GM23338 (cell line): ENCODE measurements at regions not wholly inside any gene's neighbourhood (a gene's known extent, or its start where the extent isn't known, plus 50 kb on each side); places are given as distances from the start of the nearest gene placed in this dataset.
"Not testable (repeated sequence)": the region's sequence is repeated elsewhere in the genome, so short reads cannot be mapped to it uniquely, and the experiment has no call there.

ENCODE experiments used
- ATAC-seq: fragments of 200-7000 bp; cut with Tn5 transposase; 3 replicates; pipeline ENCODE4 v1.9.1; 2020
- DNase-seq: peaks from one replicate; pipeline ENCODE4 v3.0.0-alpha.2; 2015; ENCODE audit warnings: low spot score
- H2AFZ ChIP-seq: fragments of 200-600 bp; sonication (generic); 2 replicates; pipeline ENCODE4 v1.8.0; 2016; ENCODE audit warnings: antibody characterized with exemption, mild to moderate bottlenecking, moderate library complexity
- H3F3A ChIP-seq: fragments of 200-600 bp; sonication (generic); replicated peaks from 2 replicates; pipeline ENCODE4 v1.8.0; 2017; ENCODE audit warnings: antibody characterized with exemption, mixed run types, low read depth
- H3K27ac ChIP-seq: fragments of 200-600 bp; sonication (generic); 2 replicates; pipeline ENCODE4 v1.6.1; 2016; ENCODE audit warnings: low read depth
- H3K27me3 ChIP-seq: fragments of 200-600 bp; sonication (generic); 2 replicates; pipeline ENCODE4 v1.8.0; 2016; ENCODE audit warnings: mild to moderate bottlenecking, mixed run types, moderate library complexity; ENCODE audit not compliant: insufficient read depth
- H3K36me3 ChIP-seq: fragments of 200-600 bp; sonication (generic); 2 replicates; pipeline ENCODE4 v1.8.0; 2016; ENCODE audit warnings: mild to moderate bottlenecking; ENCODE audit not compliant: insufficient read depth
- H3K4me1 ChIP-seq: fragments of 200-600 bp; sonication (generic); 2 replicates; pipeline ENCODE4 v1.8.0; 2016; ENCODE audit warnings: mild to moderate bottlenecking, moderate library complexity; ENCODE audit not compliant: insufficient read depth
- H3K4me2 ChIP-seq: fragments of 200-600 bp; sonication (generic); 2 replicates; pipeline ENCODE4 v1.7.1; 2017; ENCODE audit warnings: mixed run types
- H3K4me3 ChIP-seq: fragments of 200-600 bp; sonication (generic); 2 replicates; pipeline ENCODE4 v1.6.1; 2016; ENCODE audit warnings: mixed run types
- H3K79me2 ChIP-seq: fragments of 200-600 bp; sonication (generic); replicated peaks from 2 replicates; pipeline ENCODE4 v1.8.0; 2017; ENCODE audit warnings: mild to moderate bottlenecking; ENCODE audit not compliant: insufficient read depth
- H3K9me2 ChIP-seq: fragments of 200-600 bp; sonication (generic); 2 replicates; pipeline ENCODE4 v1.8.0; 2017; ENCODE audit not compliant: insufficient read depth
- H4K20me1 ChIP-seq: fragments of 200-600 bp; sonication (generic); replicated peaks from 2 replicates; pipeline ENCODE4 v1.8.0; 2017; ENCODE audit warnings: mild to moderate bottlenecking; ENCODE audit not compliant: insufficient read depth
- H3K27ac Mint-ChIP-seq: 2 replicates; pipeline ENCODE4 v1.8.0; 2020; ENCODE audit warnings: inconsistent platforms, mild to moderate bottlenecking, moderate library complexity, mixed read lengths
- H3K27me3 Mint-ChIP-seq: 3 replicates; pipeline ENCODE4 v1.8.0; 2022; ENCODE audit warnings: low read depth, mild to moderate bottlenecking, moderate library complexity, mixed read lengths, inconsistent platforms; ENCODE audit not compliant: insufficient read depth, poor library complexity
- H3K36me3 Mint-ChIP-seq: 3 replicates; pipeline ENCODE4 v1.8.0; 2021; ENCODE audit warnings: low read depth, mild to moderate bottlenecking, inconsistent platforms, moderate library complexity, mixed read lengths
- H3K4me1 Mint-ChIP-seq: 3 replicates; pipeline ENCODE4 v1.8.0; 2020; ENCODE audit warnings: mild to moderate bottlenecking, inconsistent platforms, mixed read lengths
- H3K4me3 Mint-ChIP-seq: 3 replicates; pipeline ENCODE4 v1.8.0; 2021; ENCODE audit warnings: moderate library complexity, mild to moderate bottlenecking, inconsistent platforms, mixed read lengths
- H3K9me3 Mint-ChIP-seq: 3 replicates; pipeline ENCODE4 v1.8.0; 2020; ENCODE audit warnings: moderate library complexity, mild to moderate bottlenecking, inconsistent platforms, mixed read lengths
- NANOG ChIP-seq: IDR thresholded peaks from 2 replicates; pipeline ENCODE4 v1.6.1; 2016; ENCODE audit warnings: antibody characterized with exemption, borderline replicate concordance
- POLR2AphosphoS5 ChIP-seq: IDR thresholded peaks from 2 replicates; pipeline ENCODE4 v1.6.1; 2016; ENCODE audit warnings: antibody characterized with exemption, low read depth
- STAT1 ChIP-seq: IDR thresholded peaks from one replicate; pipeline ENCODE4 v1.6.1; 2016; ENCODE audit warnings: antibody characterized with exemption; ENCODE audit not compliant: unreplicated experiment
- ZNF114 ChIP-seq: fragments of 250-450 bp; sonication (Bioruptor Pico); IDR thresholded peaks from 2 replicates; pipeline ENCODE4 v1.5.0; 2020; ENCODE audit warnings: mild to moderate bottlenecking, moderate library complexity
- ZNF331 ChIP-seq: fragments of 250-450 bp; sonication (Bioruptor Pico); IDR thresholded peaks from 2 replicates; pipeline ENCODE4 v1.5.0; 2020; ENCODE audit warnings: low read depth, mild to moderate bottlenecking, moderate library complexity
- TF ChIP-seq, protein P1 (sequence below): fragments of 250-450 bp; sonication (Bioruptor Pico); IDR thresholded peaks from 2 replicates; pipeline ENCODE4 v1.5.0; 2020; ENCODE audit warnings: mild to moderate bottlenecking, moderate library complexity
- TF ChIP-seq, protein P2 (sequence below): IDR thresholded peaks from one replicate; pipeline ENCODE4 v1.6.1; 2018; ENCODE audit warnings: antibody characterized with exemption; ENCODE audit not compliant: unreplicated experiment

DNA sequence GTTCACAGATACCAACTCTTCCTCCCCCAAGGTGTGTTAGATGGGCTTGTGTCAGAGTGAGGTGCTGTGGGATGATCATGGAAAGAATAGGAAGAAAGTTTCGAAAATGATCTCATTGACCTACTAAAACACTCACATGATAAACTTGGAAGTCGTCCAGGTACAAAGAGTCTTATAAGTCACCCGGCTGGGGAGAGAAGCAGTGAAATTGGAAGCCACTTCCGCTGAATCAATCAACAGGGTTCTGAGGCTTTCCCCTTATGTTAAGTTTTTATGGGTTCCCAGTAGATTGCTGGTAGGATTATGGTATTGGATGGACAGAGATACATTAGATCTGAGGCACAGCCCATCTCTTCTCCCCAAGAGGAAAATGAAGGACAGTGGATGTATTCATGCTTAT lies 218.8 kb upstream of the MSX2 start (continued):
- TF ChIP-seq, protein P1, sequence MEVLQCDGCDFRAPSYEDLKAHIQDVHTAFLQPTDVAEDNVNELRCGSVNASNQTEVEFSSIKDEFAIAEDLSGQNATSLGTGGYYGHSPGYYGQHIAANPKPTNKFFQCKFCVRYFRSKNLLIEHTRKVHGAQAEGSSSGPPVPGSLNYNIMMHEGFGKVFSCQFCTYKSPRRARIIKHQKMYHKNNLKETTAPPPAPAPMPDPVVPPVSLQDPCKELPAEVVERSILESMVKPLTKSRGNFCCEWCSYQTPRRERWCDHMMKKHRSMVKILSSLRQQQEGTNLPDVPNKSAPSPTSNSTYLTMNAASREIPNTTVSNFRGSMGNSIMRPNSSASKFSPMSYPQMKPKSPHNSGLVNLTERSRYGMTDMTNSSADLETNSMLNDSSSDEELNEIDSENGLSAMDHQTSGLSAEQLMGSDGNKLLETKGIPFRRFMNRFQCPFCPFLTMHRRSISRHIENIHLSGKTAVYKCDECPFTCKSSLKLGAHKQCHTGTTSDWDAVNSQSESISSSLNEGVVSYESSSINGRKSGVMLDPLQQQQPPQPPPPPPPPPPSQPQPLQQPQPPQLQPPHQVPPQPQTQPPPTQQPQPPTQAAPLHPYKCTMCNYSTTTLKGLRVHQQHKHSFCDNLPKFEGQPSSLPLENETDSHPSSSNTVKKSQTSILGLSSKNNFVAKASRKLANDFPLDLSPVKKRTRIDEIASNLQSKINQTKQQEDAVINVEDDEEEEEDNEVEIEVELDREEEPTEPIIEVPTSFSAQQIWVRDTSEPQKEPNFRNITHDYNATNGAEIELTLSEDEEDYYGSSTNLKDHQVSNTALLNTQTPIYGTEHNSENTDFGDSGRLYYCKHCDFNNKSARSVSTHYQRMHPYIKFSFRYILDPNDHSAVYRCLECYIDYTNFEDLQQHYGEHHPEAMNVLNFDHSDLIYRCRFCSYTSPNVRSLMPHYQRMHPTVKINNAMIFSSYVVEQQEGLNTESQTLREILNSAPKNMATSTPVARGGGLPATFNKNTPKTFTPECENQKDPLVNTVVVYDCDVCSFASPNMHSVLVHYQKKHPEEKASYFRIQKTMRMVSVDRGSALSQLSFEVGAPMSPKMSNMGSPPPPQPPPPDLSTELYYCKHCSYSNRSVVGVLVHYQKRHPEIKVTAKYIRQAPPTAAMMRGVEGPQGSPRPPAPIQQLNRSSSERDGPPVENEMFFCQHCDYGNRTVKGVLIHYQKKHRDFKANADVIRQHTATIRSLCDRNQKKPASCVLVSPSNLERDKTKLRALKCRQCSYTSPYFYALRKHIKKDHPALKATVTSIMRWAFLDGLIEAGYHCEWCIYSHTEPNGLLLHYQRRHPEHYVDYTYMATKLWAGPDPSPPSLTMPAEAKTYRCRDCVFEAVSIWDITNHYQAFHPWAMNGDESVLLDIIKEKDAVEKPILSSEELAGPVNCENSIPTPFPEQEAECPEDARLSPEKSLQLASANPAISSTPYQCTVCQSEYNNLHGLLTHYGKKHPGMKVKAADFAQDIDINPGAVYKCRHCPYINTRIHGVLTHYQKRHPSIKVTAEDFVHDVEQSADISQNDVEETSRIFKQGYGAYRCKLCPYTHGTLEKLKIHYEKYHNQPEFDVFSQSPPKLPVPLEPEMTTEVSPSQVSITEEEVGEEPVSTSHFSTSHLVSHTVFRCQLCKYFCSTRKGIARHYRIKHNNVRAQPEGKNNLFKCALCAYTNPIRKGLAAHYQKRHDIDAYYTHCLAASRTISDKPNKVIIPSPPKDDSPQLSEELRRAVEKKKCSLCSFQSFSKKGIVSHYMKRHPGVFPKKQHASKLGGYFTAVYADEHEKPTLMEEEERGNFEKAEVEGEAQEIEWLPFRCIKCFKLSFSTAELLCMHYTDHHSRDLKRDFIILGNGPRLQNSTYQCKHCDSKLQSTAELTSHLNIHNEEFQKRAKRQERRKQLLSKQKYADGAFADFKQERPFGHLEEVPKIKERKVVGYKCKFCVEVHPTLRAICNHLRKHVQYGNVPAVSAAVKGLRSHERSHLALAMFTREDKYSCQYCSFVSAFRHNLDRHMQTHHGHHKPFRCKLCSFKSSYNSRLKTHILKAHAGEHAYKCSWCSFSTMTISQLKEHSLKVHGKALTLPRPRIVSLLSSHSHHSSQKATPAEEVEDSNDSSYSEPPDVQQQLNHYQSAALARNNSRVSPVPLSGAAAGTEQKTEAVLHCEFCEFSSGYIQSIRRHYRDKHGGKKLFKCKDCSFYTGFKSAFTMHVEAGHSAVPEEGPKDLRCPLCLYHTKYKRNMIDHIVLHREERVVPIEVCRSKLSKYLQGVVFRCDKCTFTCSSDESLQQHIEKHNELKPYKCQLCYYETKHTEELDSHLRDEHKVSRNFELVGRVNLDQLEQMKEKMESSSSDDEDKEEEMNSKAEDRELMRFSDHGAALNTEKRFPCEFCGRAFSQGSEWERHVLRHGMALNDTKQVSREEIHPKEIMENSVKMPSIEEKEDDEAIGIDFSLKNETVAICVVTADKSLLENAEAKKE (CRISPR knock-in tag): no peak
- TF ChIP-seq POLR2AphosphoS5: no peak
- TF ChIP-seq, protein P2, sequence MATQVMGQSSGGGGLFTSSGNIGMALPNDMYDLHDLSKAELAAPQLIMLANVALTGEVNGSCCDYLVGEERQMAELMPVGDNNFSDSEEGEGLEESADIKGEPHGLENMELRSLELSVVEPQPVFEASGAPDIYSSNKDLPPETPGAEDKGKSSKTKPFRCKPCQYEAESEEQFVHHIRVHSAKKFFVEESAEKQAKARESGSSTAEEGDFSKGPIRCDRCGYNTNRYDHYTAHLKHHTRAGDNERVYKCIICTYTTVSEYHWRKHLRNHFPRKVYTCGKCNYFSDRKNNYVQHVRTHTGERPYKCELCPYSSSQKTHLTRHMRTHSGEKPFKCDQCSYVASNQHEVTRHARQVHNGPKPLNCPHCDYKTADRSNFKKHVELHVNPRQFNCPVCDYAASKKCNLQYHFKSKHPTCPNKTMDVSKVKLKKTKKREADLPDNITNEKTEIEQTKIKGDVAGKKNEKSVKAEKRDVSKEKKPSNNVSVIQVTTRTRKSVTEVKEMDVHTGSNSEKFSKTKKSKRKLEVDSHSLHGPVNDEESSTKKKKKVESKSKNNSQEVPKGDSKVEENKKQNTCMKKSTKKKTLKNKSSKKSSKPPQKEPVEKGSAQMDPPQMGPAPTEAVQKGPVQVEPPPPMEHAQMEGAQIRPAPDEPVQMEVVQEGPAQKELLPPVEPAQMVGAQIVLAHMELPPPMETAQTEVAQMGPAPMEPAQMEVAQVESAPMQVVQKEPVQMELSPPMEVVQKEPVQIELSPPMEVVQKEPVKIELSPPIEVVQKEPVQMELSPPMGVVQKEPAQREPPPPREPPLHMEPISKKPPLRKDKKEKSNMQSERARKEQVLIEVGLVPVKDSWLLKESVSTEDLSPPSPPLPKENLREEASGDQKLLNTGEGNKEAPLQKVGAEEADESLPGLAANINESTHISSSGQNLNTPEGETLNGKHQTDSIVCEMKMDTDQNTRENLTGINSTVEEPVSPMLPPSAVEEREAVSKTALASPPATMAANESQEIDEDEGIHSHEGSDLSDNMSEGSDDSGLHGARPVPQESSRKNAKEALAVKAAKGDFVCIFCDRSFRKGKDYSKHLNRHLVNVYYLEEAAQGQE: no peak
- no peak for TF ChIP-seq ZNF114 (CRISPR knock-in tag)
- no peak for TF ChIP-seq ZNF331 (CRISPR knock-in tag)
- TF ChIP-seq NANOG: no peak
- TF ChIP-seq STAT1: no peak

DNA sequence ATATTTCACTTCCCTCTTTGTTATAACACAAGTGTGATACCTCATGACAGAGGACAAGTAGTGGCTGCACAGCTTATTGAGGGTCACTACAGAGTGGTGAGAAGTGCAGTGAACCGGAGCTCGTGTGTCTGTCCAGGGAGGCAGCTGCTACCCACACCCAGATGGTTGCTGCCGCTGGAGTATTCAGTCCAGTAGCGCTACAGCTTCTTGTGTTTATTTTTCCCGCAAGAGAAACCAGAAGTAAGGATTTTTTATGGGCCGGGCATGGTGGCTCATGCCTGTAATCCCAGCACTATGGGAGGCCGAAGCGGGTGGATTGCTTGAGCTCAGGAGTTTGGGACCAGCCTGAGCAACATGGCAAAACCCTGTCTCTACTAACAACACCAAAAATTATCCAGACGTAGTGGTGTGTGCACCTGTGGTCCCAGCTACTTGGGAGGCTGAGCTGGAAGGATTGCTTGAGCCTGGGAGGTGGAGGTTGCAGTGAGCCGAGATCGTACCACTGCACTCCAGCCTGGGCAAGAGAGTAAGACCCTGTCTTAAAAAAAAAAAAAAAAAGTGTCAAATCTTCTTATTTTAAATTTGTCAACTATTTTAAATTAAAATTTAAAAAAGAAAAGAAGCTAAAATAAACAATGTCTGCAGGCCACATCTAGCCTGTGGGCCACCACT lies 213.5 kb upstream of the MSX2 start:
- H3K4me3 Mint-ChIP-seq, H3F3A ChIP-seq, H3K9me3 Mint-ChIP-seq, H3K27me3 Mint-ChIP-seq, H3K27ac Mint-ChIP-seq, H3K79me2 ChIP-seq, H3K4me3 ChIP-seq, DNase-seq, H3K4me1 Mint-ChIP-seq, H3K4me2 ChIP-seq, H3K36me3 ChIP-seq, H3K36me3 Mint-ChIP-seq, H3K27me3 ChIP-seq, H3K27ac ChIP-seq, H3K9me2 ChIP-seq, H3K4me1 ChIP-seq, H2AFZ ChIP-seq, H4K20me1 ChIP-seq, ATAC-seq: not testable (repeated sequence)
